RWPE1 (cell line): ENCODE measurements at regions not wholly inside any gene's neighbourhood (a gene's known extent, or its start where the extent isn't known, plus 50 kb on each side); places are given as distances from the start of the nearest gene placed in this dataset.

Experiments
- CTCF ChIA-PET: fragments of 350-600 bp; sonication (Branson Sonifier 250); formaldehyde crosslinking; extraction: SDS; loops from one replicate; lab custom pipeline; 2021; lab: Yijun Ruan, JAX
- POLR2A ChIA-PET: fragments of 400-600 bp; formaldehyde crosslinking; extraction: SDS; loops from one replicate; lab custom pipeline; 2020; ENCODE audit warnings: antibody characterized with exemption; ENCODE audit not compliant: low non-redundant PET; lab: Yijun Ruan, JAX
- DNase-seq: peaks from one replicate; pipeline ENCODE4 v3.0.0; 2012; ENCODE audit warnings: low spot score
- H3K27ac ChIP-seq: fragments of 450-650 bp; 2 replicates; pipeline ENCODE4 v1.5.1; 2017
- CTCF ChIP-seq: fragments of 450-650 bp; conservative IDR thresholded peaks from 2 replicates; pipeline ENCODE4 v1.5.1; 2017; ENCODE audit warnings: low read depth, mild to moderate bottlenecking

GRCh38 chr16:76668207-76668725, 391.1 kb downstream of the CNTNAP4 start:
- ChIA-PET POLR2A (no interaction called here), CTCF (interaction anchor here (0.6 kb wide), 1 partner anchor 1203 kb away, joined by 5 read pairs; no protein-coding TSS in a partner anchor)

GRCh38 chr16:76669288-76669687, 392.1 kb downstream of the CNTNAP4 start:
- DNase-seq, result no peak
- ChIA-PET POLR2A (no interaction called here), CTCF (no interaction called here)
- no peak overlapping the region for H3K27ac ChIP-seq
- no peak for TF ChIP-seq CTCF

More at GRCh38 chr16:76668207-76668725, 391.1 kb downstream of the CNTNAP4 start:
- no peak for DNase-seq
- H3K27ac ChIP-seq, result no peak overlapping the region
- no peak for TF ChIP-seq CTCF

- ChIA-PET CTCF (interaction anchor here (0.5 to 0.8 kb wide), 2 partner anchors 45 to 415 kb away, joined by 3 read pairs; no protein-coding TSS in a partner anchor), POLR2A (no interaction called here)
- no peak overlapping the region for H3K27ac ChIP-seq
- no peak for TF ChIP-seq CTCF
- peak; percentile 9 for DNase-seq
These were observed 393.1 kb downstream of the CNTNAP4 start for GRCh38 chr16:76670125-76670857.

- POLR2A ChIA-PET, result no interaction called here
- CTCF ChIA-PET, result interaction anchor here (0.6 kb wide), 1 partner anchor 858 kb away, joined by 4 read pairs; no protein-coding TSS in a partner anchor
- DNase-seq, result peak; percentile 60
- TF ChIP-seq CTCF, result no peak
- H3K27ac ChIP-seq, result no peak overlapping the region
These were observed 399.2 kb downstream of the CNTNAP4 start for GRCh38 chr16:76676356-76676755.

- no peak overlapping the region for H3K27ac ChIP-seq
- POLR2A ChIA-PET, result no interaction called here
- TF ChIP-seq CTCF, result no peak
- CTCF ChIA-PET, result no interaction called here
- no peak for DNase-seq
These were observed 404.1 kb downstream of the CNTNAP4 start for GRCh38 chr16:76681296-76681695.

- no peak for DNase-seq
- POLR2A ChIA-PET, result no interaction called here
- H3K27ac ChIP-seq, result no peak overlapping the region
- CTCF ChIA-PET, result no interaction called here
- no peak for TF ChIP-seq CTCF
These were observed 405.9 kb downstream of the CNTNAP4 start for GRCh38 chr16:76683051-76683450.
